ENCODE measurements at regions not wholly inside any gene's neighbourhood (a gene's known extent, or its start where the extent isn't known, plus 50 kb on each side); places are given as distances from the start of the nearest gene placed in this dataset.

DNA sequence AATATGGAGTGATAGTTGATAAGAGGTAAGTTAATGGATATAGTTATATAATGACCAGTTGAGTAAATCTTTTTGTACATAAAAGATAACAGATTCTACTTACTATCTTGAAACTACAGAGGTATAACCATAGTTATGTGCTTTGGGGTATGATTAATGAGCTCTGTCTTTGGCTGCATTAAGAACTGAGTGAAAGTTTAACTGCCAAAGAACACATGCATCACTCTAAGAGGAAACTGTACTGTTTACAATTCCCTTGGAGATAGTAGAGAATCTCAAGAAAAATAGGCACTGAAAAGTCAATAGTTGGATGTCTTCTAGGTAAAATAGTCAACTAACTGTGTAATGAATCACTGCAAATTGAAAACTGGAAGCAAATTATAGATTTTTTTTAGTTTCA is 1129.5 kb downstream of the EPHA7 start:
- BruUV-seq (replicated peaks), result no TSS peak
- Histone ChIP-seq H3K9me3 (ENCODE audit: low read depth, low read length, poor library complexity, severe bottlenecking) (no peaks in the 10 kb centered on the region), H3K4me1 (ENCODE audit: insufficient read depth, low read length, poor library complexity, severe bottlenecking) (no peaks in the 10 kb centered on the region), H3K4me3 (ENCODE audit: low read depth, low read length, poor library complexity, severe bottlenecking) (no peak overlapping the region), H3K27me3 (replicated peaks; ENCODE audit: insufficient read depth, low read depth, low read length, poor library complexity) (no peaks in the 10 kb centered on the region), H3K36me3 (ENCODE audit: insufficient read depth, low read length, poor library complexity, severe bottlenecking) (no peaks in the 10 kb centered on the region), H3K27ac (ENCODE audit: low read depth, low read length, poor library complexity, severe bottlenecking) (no peak overlapping the region)
- ChIA-PET POLR2A (ENCODE audit: low non-redundant PET) (interaction anchor here (0.5 kb wide), 1 partner anchor 424 kb away, joined by 12 read pairs; no protein-coding TSS in a partner anchor), CTCF (no interaction called here)
- intact Hi-C loops (cut with micrococcal nuclease; ENCODE audit: unreplicated experiment), result no loop called here
- no peak for TF ChIP-seq EZH2 (IDR thresholded peaks at IDR 0.05; ENCODE audit: borderline replicate concordance, low read depth, low read length, poor library complexity, severe bottlenecking)
- DNase-seq (ENCODE audit: low spot score), result no peak

DNA sequence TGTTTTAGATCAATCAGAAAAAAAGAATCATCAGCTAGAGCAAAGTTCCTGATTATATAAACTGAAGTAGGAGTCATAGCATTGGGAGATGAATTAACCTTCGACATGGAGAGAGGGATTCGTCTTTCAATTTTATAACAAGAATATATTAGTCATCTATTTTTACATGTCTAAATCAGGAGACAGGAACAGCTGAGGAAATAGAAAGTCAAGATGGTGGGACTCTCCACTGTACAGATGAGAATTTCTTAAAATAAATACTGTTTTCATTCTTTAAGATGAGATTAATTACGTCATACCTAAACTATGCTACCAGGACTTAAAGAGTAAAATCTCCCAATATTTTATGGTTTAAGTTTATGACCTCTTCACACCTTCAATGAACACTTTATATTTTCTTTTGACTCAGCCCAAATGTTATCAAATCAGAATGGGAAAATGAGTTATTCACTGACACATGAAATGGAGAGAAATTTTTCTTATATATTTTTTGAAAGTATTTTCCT is 1137.7 kb downstream of the EPHA7 start:
- DNase-seq (ENCODE audit: low spot score), result no peak
- Histone ChIP-seq H3K4me1 (ENCODE audit: insufficient read depth, low read length, poor library complexity, severe bottlenecking) (no peaks in the 10 kb centered on the region), H3K4me3 (ENCODE audit: low read depth, low read length, poor library complexity, severe bottlenecking) (no peak overlapping the region), H3K9me3 (ENCODE audit: low read depth, low read length, poor library complexity, severe bottlenecking) (no peaks in the 10 kb centered on the region), H3K36me3 (ENCODE audit: insufficient read depth, low read length, poor library complexity, severe bottlenecking) (no peaks in the 10 kb centered on the region), H3K27ac (ENCODE audit: low read depth, low read length, poor library complexity, severe bottlenecking) (no peak overlapping the region), H3K27me3 (replicated peaks; ENCODE audit: insufficient read depth, low read depth, low read length, poor library complexity) (no peaks in the 10 kb centered on the region)
- intact Hi-C loops (cut with micrococcal nuclease; ENCODE audit: unreplicated experiment), result no loop called here
- TF ChIP-seq, protein P1, sequence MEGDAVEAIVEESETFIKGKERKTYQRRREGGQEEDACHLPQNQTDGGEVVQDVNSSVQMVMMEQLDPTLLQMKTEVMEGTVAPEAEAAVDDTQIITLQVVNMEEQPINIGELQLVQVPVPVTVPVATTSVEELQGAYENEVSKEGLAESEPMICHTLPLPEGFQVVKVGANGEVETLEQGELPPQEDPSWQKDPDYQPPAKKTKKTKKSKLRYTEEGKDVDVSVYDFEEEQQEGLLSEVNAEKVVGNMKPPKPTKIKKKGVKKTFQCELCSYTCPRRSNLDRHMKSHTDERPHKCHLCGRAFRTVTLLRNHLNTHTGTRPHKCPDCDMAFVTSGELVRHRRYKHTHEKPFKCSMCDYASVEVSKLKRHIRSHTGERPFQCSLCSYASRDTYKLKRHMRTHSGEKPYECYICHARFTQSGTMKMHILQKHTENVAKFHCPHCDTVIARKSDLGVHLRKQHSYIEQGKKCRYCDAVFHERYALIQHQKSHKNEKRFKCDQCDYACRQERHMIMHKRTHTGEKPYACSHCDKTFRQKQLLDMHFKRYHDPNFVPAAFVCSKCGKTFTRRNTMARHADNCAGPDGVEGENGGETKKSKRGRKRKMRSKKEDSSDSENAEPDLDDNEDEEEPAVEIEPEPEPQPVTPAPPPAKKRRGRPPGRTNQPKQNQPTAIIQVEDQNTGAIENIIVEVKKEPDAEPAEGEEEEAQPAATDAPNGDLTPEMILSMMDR (conservative IDR thresholded peaks at IDR 0.05; ENCODE audit: low read depth, low read length), result no peak
- no peak for TF ChIP-seq EZH2 (IDR thresholded peaks at IDR 0.05; ENCODE audit: borderline replicate concordance, low read depth, low read length, poor library complexity, severe bottlenecking)
- CTCF ChIA-PET, result no interaction called here
- no TSS peak for BruUV-seq (replicated peaks)
- POLR2A ChIA-PET (ENCODE audit: low non-redundant PET), result interaction anchor here (0.6 kb wide), 1 partner anchor 1027 kb away, joined by 3 read pairs; no protein-coding TSS in a partner anchor

GRCh38 chr6:92275150-92275549 is 1144.2 kb downstream of the EPHA7 start:
- no peaks in the 10 kb centered on the region for H3K9me3 ChIP-seq (ENCODE audit: low read depth, low read length, poor library complexity, severe bottlenecking)
- ChIA-PET POLR2A (ENCODE audit: low non-redundant PET) (no interaction called here), CTCF (no interaction called here)
- BruUV-seq (replicated peaks), result no TSS peak
- TF ChIP-seq, protein P1 (conservative IDR thresholded peaks at IDR 0.05; ENCODE audit: low read depth, low read length), result no peak
- no peak for TF ChIP-seq EZH2 (IDR thresholded peaks at IDR 0.05; ENCODE audit: borderline replicate concordance, low read depth, low read length, poor library complexity, severe bottlenecking)
- no peak overlapping the region for H3K4me3 ChIP-seq (ENCODE audit: low read depth, low read length, poor library complexity, severe bottlenecking)
- no peak for DNase-seq (ENCODE audit: low spot score)
- peaks cover 6% of the 10 kb centered on the region for H3K27me3 ChIP-seq (replicated peaks; ENCODE audit: insufficient read depth, low read depth, low read length, poor library complexity)
- intact Hi-C loops (cut with micrococcal nuclease; ENCODE audit: unreplicated experiment), result no loop called here
- H3K4me1 ChIP-seq (ENCODE audit: insufficient read depth, low read length, poor library complexity, severe bottlenecking), result peaks cover 6% of the 10 kb centered on the region
- H3K27ac ChIP-seq (ENCODE audit: low read depth, low read length, poor library complexity, severe bottlenecking), result no peak overlapping the region
- H3K36me3 ChIP-seq (ENCODE audit: insufficient read depth, low read length, poor library complexity, severe bottlenecking), result no peaks in the 10 kb centered on the region

GRCh38 chr6:92274588-92274987 is 1144.8 kb downstream of the EPHA7 start:
- no peak for DNase-seq (ENCODE audit: low spot score)
- POLR2A ChIA-PET (ENCODE audit: low non-redundant PET), result no interaction called here

More at GRCh38 chr6:92274588-92274987, 1144.8 kb downstream of the EPHA7 start:
- Histone ChIP-seq H3K27ac (ENCODE audit: low read depth, low read length, poor library complexity, severe bottlenecking) (no peak overlapping the region), H3K4me1 (ENCODE audit: insufficient read depth, low read length, poor library complexity, severe bottlenecking) (peaks cover 6% of the 10 kb centered on the region), H3K36me3 (ENCODE audit: insufficient read depth, low read length, poor library complexity, severe bottlenecking) (no peaks in the 10 kb centered on the region), H3K9me3 (ENCODE audit: low read depth, low read length, poor library complexity, severe bottlenecking) (no peaks in the 10 kb centered on the region), H3K27me3 (replicated peaks; ENCODE audit: insufficient read depth, low read depth, low read length, poor library complexity) (peaks cover 6% of the 10 kb centered on the region), H3K4me3 (ENCODE audit: low read depth, low read length, poor library complexity, severe bottlenecking) (no peak overlapping the region)
- CTCF ChIA-PET, result no interaction called here
- BruUV-seq (replicated peaks), result no TSS peak
- TF ChIP-seq, protein P1 (conservative IDR thresholded peaks at IDR 0.05; ENCODE audit: low read depth, low read length), result no peak
- no peak for TF ChIP-seq EZH2 (IDR thresholded peaks at IDR 0.05; ENCODE audit: borderline replicate concordance, low read depth, low read length, poor library complexity, severe bottlenecking)
- intact Hi-C loops (cut with micrococcal nuclease; ENCODE audit: unreplicated experiment), result no loop called here

Data from A673 (cell line).